Loucy (cell line): ENCODE measurements at regions not wholly inside any gene's neighbourhood (a gene's known extent, or its start where the extent isn't known, plus 50 kb on each side); places are given as distances from the start of the nearest gene placed in this dataset.

Source experiments
- H2AFZ ChIP-seq: fragments of 200-600 bp; sonication (generic); 2 replicates; pipeline ENCODE4 v1.6.0; 2016; ENCODE audit warnings: antibody characterized with exemption, mild to moderate bottlenecking, low read length, moderate library complexity
- H3F3A ChIP-seq: fragments of 200-600 bp; 2 replicates; pipeline ENCODE4 v1.6.0; 2016; ENCODE audit warnings: antibody characterized with exemption, low read depth, mild to moderate bottlenecking
- H3K27me3 ChIP-seq: fragments of 200-600 bp; sonication (generic); 2 replicates; pipeline ENCODE4 v1.6.1; 2014; ENCODE audit warnings: low read length, mild to moderate bottlenecking; ENCODE audit not compliant: insufficient read depth, poor library complexity, severe bottlenecking
- H3K36me3 ChIP-seq: fragments of 200-600 bp; sonication (generic); 2 replicates; pipeline ENCODE4 v1.6.1; 2016; ENCODE audit warnings: low read length; ENCODE audit not compliant: insufficient read depth
- H3K4me1 ChIP-seq: fragments of 200-600 bp; sonication (generic); 2 replicates; pipeline ENCODE4 v1.5.1; 2014; ENCODE audit warnings: low read length, mild to moderate bottlenecking; ENCODE audit not compliant: insufficient read depth, poor library complexity, severe bottlenecking
- H3K4me2 ChIP-seq: fragments of 200-600 bp; sonication (generic); 2 replicates; pipeline ENCODE4 v1.6.0; 2014; ENCODE audit warnings: antibody characterized with exemption, low read length, low read depth, mild to moderate bottlenecking; ENCODE audit not compliant: poor library complexity, severe bottlenecking
- H3K4me3 ChIP-seq: fragments of 200-600 bp; sonication (generic); 2 replicates; pipeline ENCODE4 v1.5.1; 2014; ENCODE audit warnings: low read length, mild to moderate bottlenecking, mixed read lengths; ENCODE audit not compliant: poor library complexity, severe bottlenecking
- H3K79me2 ChIP-seq: fragments of 200-600 bp; sonication (generic); 2 replicates; pipeline ENCODE4 v1.6.1; 2014; ENCODE audit warnings: low read length; ENCODE audit not compliant: insufficient read depth
- H3K9ac ChIP-seq: fragments of 200-600 bp; sonication (generic); 2 replicates; pipeline ENCODE4 v1.6.0; 2014; ENCODE audit warnings: mild to moderate bottlenecking, low read depth, low read length, moderate library complexity; ENCODE audit not compliant: poor library complexity, severe bottlenecking
- H3K9me2 ChIP-seq: fragments of 200-600 bp; sonication (generic); replicated peaks from 2 replicates; pipeline ENCODE4 v1.6.1; 2016; ENCODE audit warnings: low read depth, low read length, mixed read lengths
- H3K9me3 ChIP-seq: fragments of 200-600 bp; sonication (generic); 2 replicates; pipeline ENCODE4 v1.6.1; 2014; ENCODE audit warnings: mild to moderate bottlenecking, antibody characterized with exemption, low read length, low read depth; ENCODE audit not compliant: insufficient read depth
- H4K20me1 ChIP-seq: fragments of 200-600 bp; sonication (generic); 2 replicates; pipeline ENCODE4 v1.6.0; 2014; ENCODE audit warnings: antibody characterized with exemption, low read length, mild to moderate bottlenecking; ENCODE audit not compliant: insufficient read depth, poor library complexity, severe bottlenecking
- EZH2phosphoT487 ChIP-seq: fragments of 200-600 bp; IDR thresholded peaks from 2 replicates; pipeline ENCODE4 v1.6.1; 2018; ENCODE audit warnings: antibody characterized with exemption, mild to moderate bottlenecking, moderate library complexity, borderline replicate concordance
- TF ChIP-seq, protein P1 (sequence below): fragments of 200-600 bp; sonication (generic); conservative IDR thresholded peaks from 2 replicates; pipeline ENCODE4 v1.5.1; 2014; ENCODE audit warnings: mild to moderate bottlenecking, antibody characterized with exemption, low read length

- Histone ChIP-seq H3F3A (no peaks in the 10 kb centered on the region), H3K9ac (no peak overlapping the region), H3K36me3 (no peaks in the 10 kb centered on the region), H3K4me1 (peaks cover 3% of the 10 kb centered on the region), H3K9me3 (peaks cover 5% of the 10 kb centered on the region; the same call in 1 of the 2 replicates), H3K4me2 (no peak overlapping the region), H3K4me3 (no peak overlapping the region), H3K79me2 (no peaks in the 10 kb centered on the region), H2AFZ (no peak overlapping the region), H3K9me2 (no peaks in the 10 kb centered on the region), H4K20me1 (no peaks in the 10 kb centered on the region), H3K27me3 (no peaks in the 10 kb centered on the region)
- TF ChIP-seq EZH2phosphoT487: no peak
- TF ChIP-seq, protein P1, sequence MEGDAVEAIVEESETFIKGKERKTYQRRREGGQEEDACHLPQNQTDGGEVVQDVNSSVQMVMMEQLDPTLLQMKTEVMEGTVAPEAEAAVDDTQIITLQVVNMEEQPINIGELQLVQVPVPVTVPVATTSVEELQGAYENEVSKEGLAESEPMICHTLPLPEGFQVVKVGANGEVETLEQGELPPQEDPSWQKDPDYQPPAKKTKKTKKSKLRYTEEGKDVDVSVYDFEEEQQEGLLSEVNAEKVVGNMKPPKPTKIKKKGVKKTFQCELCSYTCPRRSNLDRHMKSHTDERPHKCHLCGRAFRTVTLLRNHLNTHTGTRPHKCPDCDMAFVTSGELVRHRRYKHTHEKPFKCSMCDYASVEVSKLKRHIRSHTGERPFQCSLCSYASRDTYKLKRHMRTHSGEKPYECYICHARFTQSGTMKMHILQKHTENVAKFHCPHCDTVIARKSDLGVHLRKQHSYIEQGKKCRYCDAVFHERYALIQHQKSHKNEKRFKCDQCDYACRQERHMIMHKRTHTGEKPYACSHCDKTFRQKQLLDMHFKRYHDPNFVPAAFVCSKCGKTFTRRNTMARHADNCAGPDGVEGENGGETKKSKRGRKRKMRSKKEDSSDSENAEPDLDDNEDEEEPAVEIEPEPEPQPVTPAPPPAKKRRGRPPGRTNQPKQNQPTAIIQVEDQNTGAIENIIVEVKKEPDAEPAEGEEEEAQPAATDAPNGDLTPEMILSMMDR: no peak
Observed at GRCh38 chr7:8321312-8321711, 59.3 kb upstream of the ICA1 start.

DNA sequence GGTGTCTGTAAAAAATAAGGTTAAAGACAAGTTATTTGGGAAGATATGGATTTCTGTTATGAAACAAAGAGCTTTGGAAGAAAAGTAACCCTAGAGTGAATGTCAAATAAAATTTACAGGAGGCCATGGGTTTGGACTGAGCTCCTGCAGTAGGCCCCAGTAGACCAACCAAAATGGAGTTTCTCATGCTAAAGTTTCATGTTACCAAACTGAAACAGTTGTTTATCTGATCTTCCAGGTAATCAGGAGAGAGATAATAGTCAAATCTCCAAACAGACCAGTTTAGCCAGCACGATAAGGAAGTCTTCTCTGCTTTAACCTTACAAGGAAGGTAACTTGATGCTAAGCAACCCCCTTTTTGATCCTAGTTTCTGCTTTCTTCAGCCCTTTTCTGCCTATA is 60.7 kb upstream of the ICA1 start:
- Histone ChIP-seq H3K9me2 (no peaks in the 10 kb centered on the region), H3F3A (no peaks in the 10 kb centered on the region), H3K4me3 (no peak overlapping the region), H3K36me3 (no peaks in the 10 kb centered on the region), H3K79me2 (no peaks in the 10 kb centered on the region), H4K20me1 (no peaks in the 10 kb centered on the region), H3K4me1 (no peaks in the 10 kb centered on the region), H3K4me2 (no peak overlapping the region), H3K9me3 (peaks cover 5% of the 10 kb centered on the region; the same call in 1 of the 2 replicates), H2AFZ (no peak overlapping the region), H3K27me3 (no peaks in the 10 kb centered on the region), H3K9ac (no peak overlapping the region)
- TF ChIP-seq EZH2phosphoT487: no peak
- TF ChIP-seq, protein P1: no peak

- Histone ChIP-seq H2AFZ (no peak overlapping the region), H4K20me1 (no peaks in the 10 kb centered on the region), H3K4me3 (no peak overlapping the region), H3K27me3 (no peaks in the 10 kb centered on the region), H3F3A (no peaks in the 10 kb centered on the region), H3K4me2 (no peak overlapping the region), H3K4me1 (no peaks in the 10 kb centered on the region), H3K9ac (no peak overlapping the region), H3K9me2 (no peaks in the 10 kb centered on the region), H3K79me2 (no peaks in the 10 kb centered on the region), H3K9me3 (no peaks in the 10 kb centered on the region), H3K36me3 (no peaks in the 10 kb centered on the region)
- TF ChIP-seq EZH2phosphoT487: no peak
- TF ChIP-seq, protein P1: no peak
Observed at GRCh38 chr7:8325067-8325466, 63.1 kb upstream of the ICA1 start.
